ENCODE measurements at regions not wholly inside any gene's neighbourhood (a gene's known extent, or its start where the extent isn't known, plus 50 kb on each side); places are given as distances from the start of the nearest gene placed in this dataset.
"Not testable (repeated sequence)": the region's sequence is repeated elsewhere in the genome, so short reads cannot be mapped to it uniquely, and the experiment has no call there.

DNA sequence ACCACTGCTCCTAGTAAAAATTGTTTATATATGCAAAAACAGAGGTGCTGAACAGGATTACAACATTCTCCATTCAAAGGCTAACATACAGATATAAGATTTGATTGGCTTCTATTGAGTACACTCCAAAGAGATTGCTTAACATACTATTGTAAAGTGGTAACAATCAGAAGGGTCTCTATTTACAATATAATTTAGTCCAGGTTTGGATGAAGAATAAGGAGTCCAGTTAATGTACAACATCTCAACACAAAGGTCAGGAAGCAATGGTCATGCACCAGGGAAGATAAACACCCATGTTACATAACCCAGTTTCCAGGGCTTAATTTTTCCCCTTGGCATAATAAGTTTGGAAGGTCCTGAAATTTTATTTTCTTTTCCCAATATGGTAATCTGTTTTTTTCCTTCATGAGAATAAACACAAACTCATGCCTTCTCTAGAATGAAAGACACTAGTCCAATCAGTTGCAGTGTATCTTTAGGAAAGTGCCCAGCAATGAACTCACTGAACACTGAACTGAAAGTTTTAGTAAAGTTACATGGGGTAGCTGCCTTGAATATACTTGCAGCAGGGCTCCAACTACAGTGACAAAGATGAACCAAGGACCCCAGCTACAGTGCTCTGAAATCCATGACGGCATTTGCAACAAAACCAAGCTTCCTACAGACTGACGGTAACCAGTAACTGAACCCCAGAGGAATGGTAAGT lies 255.3 kb upstream of the GJE1 start:
- DNase-seq (ENCODE audit: low read depth in 2 of 2): no peak

DNA sequence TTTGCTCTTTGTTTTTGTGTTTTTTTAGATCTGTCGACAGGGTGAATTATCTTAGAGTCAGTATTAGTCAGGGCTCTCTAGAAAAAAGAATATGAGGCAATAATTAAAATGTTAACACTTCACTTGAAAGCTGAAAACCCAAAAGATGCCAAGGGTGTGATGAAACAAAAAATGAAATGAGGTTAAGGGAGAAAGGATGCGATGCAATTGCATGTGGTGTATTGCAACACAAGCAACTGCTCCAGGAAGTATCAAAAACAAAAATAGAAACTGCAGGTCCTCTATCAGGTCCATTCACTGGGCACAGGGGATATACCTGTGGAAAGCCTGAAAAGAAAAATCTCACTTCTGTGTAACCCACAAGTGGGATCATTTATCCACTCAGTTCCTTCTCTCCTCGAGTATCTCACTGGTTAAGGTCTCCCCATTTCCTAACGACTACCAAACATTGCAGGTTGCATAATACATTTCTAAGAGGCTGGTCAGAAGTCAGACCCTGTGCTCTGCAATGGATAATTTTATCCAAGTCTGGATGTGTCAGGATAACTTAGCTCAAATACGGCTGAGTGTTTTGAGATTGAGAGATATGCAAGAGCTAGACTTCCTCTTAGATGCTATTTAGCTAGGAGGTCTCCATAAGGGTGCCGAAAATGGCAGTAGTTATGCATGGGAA lies 257.7 kb upstream of the GJE1 start:
- DNase-seq (ENCODE audit: low read depth in 2 of 2): no peak

DNA sequence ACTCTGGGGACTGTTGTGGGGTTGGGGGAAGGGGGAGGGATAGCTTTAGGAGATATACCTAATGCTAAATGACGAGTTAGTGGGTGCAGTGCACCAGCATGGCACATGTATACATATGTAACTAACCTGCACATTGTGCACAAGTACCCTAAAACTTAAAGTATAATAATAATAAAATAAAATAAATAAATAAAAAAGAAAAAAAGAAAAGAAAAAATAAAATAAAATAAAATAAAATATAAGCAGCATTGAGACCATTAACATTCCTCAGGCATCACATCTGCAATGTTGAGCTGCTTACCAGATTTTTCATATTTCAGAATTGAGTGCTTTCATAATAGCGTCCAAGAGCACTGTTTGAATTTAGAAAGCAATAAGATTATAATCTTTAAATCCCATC lies 263.2 kb upstream of the GJE1 start:
- DNase-seq (ENCODE audit: low read depth in 2 of 2): not testable (repeated sequence)

DNA sequence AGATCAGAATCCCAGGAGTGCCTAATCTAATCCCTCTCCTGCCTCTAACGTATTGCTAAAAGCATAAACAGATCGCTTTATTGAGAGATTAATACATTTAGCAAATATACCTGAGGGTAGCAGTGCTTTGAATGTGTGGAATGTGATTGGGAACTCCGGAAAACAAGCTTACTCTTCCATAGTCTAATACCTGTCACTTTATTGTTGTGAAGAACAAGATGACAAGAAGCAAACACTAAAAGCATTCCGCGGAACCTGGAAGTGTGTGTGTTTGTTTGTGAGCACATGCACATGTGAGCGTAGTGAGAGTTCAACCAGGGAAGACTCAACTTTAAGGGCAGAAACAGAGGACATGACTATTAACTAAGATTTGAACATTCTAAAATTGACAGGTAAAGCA lies 265.0 kb upstream of the GJE1 start:
- DNase-seq (ENCODE audit: low read depth in 2 of 2): no peak

DNA sequence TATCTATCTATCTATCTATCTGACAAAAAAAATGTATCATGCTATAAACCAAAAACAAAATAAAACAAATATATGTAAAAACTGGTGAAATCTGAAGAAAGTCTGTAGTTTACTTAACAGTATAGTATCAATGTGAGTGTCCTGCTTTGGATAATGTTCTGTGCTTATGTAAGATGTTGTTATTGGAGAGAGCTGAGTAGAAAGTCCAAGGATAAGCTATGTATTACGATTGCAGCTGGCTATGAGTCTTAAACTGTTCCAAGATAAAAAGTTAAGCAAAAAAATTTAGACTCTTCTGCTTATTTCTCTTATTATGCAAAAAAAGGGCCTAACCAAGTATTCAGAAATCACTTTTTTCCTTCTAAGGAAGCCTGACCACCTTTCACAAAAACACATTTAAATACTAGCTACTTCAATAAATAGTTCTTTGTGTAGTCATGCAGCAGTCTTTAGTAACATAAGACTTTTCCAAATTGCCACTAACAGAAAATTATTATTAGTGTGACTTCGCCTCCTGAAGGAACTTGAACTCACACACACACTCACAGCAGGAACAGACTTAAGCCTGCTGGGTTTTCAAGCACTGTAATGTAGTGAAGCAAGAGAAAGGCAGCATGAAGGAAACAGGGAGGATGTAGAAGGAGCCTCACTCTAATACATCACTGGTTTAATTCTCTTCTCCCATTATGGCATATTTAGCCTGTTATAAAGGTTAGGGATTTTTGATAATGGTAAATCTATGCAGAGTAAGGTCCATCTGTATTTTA lies 265.8 kb upstream of the GJE1 start:
- DNase-seq (ENCODE audit: low read depth in 2 of 2): no peak

DNA sequence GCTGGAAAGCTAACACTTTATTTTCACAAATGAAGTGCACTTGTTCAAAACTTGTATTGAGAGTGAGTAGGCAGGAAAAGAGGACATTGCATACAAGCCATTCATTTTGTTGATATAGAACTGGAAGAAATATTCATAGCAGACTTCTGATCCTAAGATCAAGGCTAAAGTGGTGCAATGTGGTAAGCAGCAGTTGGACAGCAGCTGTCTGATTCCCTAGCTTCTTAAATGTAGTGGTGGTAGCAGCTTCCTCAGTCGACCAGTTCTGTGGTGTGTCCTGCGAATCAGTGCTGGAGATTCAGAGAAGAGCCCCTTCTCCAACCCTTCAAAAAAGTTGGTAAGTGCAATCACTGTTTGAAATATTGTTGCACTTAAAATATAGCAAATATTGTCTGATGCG lies 281.7 kb upstream of the GJE1 start:
- DNase-seq (ENCODE audit: low read depth in 2 of 2): no peak

DNA sequence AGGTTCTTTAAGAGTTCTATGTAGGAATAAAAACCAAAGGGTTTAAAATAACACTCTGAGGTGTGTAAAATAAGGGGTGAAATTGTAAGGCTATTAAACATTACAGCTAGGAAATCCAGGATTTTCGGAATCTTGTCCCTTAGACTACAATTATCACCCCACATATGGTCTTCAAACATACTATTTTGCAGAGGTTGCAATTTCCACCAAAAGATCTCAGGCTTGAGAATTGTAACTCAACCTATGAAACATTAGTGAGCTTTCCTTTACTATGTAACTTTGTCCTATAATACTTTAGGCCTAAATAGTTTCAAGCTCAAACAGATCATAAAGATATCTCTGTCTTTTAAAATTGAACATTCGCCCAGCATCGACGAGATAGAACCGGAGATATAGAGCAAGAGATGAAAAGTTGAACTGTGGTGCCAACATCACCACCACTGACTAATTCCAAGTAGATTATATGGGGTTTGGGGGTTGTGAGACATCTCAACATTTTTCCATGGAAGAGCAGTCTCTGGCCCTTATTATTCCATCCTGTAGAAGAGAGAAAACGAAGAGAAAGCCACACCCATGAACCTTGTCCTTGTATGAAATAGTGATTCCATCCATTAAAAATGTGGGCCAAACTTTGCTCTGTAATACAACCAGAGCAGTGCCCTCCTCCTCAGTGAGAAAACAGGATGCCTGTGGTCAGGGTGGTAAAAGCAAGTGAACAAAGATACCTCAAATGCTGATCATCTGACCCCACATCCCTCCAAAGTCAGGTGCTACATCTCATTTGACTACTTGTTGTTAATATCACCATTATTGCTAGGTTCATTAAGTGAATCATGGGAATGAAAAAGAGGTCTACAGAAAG lies 284.5 kb upstream of the GJE1 start:
- DNase-seq (ENCODE audit: low read depth in 2 of 2): no peak

DNA sequence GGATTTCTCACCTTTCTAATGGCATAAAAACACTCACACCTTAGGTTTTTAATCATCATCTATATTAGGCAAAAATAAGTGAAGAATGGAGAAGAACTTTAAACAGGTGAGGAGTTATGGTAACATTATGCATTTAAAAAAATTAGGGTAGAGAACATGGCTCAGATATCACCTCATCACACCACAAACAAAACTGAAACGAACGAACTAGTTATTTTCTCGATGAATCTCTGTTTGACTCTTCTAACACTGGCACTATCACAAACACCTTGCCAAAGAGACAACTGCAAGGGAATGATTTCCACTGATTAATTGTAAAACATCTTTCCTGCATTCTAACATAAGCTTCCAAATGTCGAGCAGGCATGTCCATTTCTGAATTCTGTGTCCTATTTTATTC lies 286.1 kb upstream of the GJE1 start:
- no peak for DNase-seq (ENCODE audit: low read depth in 2 of 2)

DNA sequence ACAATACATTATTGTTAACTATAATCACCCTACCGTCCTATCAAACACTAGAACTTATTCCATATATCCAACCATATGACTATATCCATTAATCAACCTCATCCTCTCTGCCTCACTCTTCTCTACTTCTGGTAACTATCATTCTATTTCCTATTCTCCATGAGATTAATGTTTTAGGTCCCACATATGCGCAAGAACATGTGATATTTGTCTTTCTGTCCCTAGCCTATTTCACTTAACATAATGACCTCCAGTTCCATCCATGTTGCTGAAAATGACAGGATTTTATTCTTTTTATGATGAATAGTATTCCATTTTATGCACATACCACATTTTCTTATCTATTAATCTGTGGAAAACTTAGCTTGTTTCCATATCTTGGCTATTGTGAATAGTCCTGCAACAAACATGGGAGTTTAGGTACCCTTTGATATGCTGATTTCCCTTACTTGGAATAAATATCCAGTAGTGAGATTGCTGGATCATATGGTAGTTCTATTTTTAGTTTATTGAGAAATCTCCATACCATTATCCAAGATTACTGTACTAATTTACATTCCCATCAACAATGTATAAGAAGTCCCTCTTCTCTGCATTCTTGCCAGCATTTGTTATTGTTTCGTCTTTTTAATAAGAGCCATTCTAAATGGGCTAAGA lies 289.4 kb upstream of the GJE1 start:
- DNase-seq (ENCODE audit: low read depth in 2 of 2): no peak

DNA sequence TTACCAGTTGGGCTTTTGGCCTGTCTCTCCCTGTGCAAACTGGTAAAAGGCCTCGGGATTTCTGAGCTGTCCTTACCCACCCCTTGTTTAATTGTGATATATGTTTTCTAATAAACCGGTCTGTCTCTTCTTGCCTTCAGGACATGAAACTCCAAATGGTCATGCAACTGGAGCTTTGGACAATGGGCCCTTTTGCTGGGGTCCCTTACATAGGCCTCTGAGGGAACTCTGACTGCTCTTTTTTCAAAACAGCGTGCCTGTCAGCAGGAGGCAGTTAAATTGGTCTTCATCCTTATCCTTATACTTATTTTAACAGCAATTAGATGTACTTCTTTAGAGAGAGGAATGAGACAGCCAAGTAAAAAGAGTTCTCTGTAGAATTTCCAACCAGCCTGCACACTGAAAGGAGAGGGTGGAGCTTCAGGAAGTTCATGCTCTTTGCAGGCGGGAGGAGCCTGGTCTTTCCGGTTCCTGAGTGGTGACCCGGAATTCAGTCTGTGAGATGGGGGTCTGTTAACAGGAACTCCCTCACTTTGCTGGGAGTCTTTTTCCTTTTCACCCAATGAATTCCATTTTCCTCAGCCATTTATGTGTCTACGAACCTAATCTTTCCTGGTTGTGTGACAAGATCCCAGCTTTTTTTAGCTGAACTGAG lies 299.6 kb upstream of the GJE1 start:
- DNase-seq (ENCODE audit: low read depth in 2 of 2): no peak

DNA sequence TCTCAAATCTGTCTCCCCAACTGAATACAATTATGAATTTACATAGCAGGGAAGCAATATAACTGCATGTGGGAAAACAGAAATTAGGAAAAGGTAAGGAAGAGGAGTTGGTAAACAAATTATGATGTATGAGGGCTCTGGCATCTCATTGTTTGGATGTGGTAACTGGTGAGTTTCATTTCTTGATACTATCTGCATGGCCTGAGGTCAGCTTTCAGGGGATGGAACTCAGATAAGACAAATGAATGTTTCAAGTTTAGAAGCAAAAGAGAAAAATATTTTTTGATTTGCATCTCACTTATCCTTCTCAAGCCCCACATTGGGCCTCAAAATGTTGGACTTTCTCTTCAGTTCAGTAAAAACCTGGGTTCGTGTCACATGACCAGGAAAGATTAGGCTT lies 302.2 kb upstream of the GJE1 start:
- DNase-seq (ENCODE audit: low read depth in 2 of 2): no peak

DNA sequence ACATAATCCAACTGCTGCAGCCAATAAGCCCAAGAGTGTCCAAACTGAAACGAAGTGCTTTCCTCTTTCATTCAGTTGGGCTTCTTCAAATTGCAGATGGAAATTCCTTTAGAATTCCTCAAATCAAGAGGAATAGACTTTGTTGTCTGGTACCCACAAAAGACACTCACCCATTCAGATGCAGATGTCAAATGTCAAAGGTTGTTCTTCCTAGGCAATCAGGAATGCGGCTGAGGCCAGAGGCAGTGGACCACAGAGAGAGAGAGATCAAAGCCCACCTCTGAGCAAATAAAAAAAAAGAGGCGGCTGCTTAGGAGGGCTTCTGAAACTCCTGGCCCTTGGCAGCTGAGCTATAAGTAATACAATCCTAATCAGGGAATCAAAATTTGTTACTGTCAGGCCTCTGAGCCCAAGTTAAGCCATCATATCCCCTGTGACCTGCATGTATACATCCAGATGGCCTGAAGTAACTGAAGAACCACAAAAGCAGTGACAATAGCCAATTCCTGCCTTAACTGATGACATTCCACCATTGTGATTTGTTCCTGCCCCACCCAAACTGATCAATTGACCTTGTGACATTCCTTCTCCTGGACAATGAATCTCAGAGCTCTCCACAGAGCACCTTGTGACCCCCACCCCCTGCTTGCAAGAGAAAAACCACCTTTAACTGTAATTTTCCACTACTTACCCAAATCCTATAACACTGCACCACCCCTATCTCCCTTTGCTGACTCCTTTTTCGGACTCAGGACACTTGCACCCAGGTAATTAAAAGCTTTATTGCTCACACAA lies 303.0 kb upstream of the GJE1 start:
- no peak for DNase-seq (ENCODE audit: low read depth in 2 of 2)

DNA sequence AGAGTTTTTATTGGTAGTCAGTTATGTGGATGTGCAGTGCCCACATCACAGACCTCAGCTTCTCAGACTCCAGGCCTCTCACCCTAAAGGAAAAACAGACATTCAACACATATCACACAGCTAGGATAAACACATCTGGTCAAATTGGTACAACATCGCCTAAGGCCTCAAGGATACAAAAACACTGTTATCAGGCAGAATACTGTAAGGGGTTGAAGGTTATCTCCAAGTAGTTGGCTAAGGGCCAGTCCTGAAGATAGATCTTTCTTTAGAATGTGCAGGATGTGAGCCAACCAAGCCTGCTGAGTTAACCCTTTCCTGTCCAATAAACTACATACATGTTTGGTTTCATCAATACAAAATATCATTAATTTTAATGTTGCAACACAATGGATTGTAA lies 308.4 kb upstream of the GJE1 start:
- DNase-seq (ENCODE audit: low read depth in 2 of 2): no peak

DNA sequence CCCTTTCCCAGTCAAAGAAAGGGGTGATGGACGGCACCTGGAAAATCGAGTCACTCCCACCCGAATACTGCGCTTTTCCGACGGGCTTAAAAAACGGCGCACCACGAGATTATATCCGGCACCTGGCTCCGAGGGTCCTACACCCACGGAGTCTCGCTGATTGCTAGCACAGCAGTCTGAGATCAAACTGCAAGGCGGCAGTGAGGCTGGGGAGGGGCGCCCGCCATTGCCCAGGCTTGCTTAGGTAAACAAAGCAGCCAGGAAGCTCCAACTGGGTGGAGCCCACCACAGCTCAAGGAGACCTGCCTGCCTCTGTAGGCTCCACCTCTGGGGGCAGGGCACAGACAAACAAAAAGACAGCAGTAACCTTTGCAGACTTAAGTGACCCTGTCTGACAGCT lies 317.7 kb upstream of the GJE1 start:
- DNase-seq (ENCODE audit: low read depth in 2 of 2): not testable (repeated sequence)

DNA sequence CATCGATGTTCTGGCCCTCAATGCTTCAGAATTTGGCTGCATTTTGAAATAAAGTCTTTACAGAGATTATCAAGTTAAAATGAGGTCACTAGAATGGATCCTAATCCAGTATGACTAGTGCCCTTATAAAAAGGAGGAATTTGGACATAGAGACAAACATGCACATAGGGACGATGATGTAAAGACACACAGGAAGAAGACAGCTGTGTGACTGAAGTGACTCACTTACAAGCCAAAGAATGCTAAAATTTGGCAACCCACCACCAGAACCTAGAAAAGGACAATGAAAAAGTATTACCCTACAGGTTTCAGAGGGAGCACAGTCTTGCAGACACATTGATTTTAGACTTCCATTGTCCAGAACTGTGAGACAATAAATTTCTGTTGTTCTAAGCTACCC lies 322.8 kb upstream of the GJE1 start:
- DNase-seq (ENCODE audit: low read depth in 2 of 2): no peak

DNA sequence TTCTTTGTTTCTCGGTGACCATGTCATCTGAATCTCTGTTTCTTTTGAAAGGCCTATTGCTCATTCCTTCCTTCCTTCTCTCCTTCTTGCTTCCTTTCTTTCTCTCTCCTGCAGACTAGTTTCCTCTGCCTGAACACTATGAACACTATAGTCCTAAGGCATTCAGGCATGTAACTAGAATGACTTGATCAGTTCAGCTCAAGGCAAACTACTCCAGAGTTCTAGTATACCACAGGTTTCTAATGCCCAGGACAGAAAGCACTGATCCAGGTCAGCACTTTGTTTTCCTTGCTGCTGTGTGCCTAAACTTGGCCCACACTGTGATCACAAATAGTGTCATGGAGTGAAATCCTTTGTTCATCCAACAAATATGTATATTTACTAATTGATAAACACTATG lies 324.1 kb upstream of the GJE1 start:
- DNase-seq (ENCODE audit: low read depth in 2 of 2): no peak

DNA sequence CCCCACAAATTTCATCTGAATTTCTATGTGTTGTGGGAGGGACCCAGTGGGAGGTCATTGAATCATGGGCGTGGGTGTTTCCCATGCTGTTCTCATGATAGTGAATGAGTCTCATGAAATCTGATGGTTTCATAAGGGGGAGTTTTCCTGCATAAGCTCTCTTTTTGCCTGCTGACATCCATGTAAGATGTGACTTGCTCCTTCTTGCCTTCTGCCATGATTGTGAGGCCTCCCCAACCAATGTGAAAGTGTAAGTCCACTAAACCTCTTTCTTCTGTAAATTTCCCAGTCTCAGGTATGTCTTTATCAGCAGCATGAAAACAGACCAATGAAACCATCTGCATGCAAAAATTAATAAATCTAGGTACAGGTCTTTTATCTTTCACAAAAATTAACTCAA lies 331.8 kb upstream of the GJE1 start:
- not testable (repeated sequence) for DNase-seq (ENCODE audit: low read depth in 2 of 2)

DNA sequence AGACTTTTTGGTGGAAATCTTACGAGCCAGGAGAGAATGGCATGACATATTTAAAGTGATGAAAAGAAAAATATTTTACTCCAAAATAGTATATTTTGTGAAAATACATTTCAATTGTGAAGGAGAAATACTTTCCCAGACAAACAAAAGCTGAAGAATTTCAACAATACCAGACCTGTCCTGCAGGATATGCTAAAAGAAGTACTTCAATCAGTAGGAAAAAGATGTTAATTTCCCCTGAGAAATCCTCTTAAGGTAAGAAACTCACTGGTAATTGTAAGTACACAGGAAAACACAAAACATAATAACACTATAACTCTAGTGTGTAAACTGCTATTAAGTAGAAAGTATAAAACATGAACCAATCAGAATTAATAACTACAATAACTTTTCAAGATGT lies 341.8 kb upstream of the GJE1 start:
- DNase-seq (ENCODE audit: low read depth in 2 of 2): no peak

DNA sequence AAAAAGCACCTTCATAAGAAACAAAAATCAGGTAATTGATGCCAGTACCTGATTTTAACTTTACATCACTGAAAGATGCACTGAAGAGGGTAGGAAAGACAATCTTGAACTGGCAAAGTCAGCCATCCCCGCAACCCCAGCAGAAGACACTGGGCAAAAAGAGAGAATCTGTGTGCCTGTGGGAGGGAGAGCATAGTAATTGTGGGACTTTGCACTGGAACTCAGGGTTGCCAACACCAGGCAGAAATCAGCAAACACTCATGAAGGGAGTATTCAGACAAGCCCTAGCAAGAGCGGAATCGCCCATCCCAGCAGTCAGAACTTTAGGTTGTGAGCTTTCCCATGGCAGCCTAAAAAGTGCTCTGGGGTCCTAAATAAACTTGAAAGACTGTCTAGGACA lies 344.6 kb upstream of the GJE1 start:
- DNase-seq (ENCODE audit: low read depth in 2 of 2): no peak

DNA sequence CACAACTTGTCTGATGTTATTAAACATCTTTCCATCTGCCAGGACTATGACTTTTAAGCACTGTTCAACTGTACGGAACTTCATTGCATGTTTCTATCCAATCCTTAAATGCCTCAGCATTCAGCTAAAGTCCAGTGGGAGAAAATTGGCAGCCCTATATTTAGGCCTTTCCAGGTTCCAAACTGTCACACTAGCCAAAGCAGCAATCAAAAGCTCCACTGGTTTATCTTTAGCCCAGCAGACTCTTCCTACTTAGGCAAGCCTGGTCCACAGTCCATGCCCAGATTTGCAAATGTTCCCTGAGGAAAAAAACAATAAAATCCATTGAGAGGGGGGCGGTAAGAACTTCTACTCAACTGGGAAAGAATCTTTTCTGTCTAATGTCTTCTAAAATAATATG lies 349.1 kb upstream of the GJE1 start:
- DNase-seq (ENCODE audit: low read depth in 2 of 2): no peak
